ENCODE measurements at regions not wholly inside any gene's neighbourhood (a gene's known extent, or its start where the extent isn't known, plus 50 kb on each side); places are given as distances from the start of the nearest gene placed in this dataset.

DNA sequence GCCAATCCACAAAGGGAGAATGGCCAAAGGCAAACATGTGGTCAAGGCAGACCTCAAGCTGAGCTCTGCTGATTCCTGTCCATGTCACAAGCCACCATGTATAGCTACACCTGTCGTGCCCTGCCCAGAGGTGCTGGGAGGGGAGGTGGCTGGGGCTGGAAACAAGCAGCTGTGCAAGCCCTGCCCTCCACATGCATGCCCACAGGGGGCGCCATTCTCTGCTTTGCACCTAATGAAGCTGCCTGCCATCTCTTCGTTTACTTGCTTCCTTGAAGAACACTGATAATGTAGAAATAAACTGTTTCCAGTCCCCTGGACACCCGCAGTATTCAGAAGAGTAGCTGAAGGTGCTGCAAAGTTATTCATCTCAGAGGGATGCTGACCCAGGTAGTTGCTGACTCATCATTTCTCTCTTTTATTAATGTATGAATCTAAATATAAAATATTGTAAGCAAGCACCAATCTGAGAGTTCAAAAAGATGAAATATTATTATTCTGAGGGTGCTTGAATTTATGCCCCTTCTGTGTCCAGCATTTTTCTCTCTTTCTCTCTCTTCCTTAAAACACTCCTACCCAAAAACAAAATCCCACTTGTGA lies 278.6 kb downstream of the ADGRA3 start:
- peak; percentile 16 for DNase-seq (ENCODE audit: low read depth, low spot score)
- no peak overlapping the region for H3K4me3 ChIP-seq (ENCODE audit: low read length)

DNA sequence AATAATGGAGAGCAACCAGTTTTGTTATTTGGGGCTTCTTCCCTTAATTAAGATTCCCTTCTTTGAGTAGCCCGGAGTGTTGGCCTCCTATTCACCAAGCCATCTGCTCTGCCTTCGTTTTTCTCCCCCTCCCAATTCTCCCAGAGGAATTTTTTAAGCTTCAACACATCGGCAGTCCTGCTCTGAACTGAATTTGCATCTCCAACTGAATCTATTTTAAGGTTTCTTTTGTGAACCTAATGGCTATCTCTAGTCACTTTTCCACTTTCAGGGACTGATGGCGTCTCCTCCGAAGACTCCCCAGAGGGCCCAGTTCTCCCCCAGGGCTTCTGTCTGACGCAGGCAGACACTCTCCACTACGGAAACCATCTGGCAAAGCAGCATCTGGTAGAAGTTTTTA lies 280.2 kb downstream of the ADGRA3 start:
- DNase-seq (ENCODE audit: low read depth, low spot score), result no peak
- H3K4me3 ChIP-seq (ENCODE audit: low read length), result no peak overlapping the region

DNA sequence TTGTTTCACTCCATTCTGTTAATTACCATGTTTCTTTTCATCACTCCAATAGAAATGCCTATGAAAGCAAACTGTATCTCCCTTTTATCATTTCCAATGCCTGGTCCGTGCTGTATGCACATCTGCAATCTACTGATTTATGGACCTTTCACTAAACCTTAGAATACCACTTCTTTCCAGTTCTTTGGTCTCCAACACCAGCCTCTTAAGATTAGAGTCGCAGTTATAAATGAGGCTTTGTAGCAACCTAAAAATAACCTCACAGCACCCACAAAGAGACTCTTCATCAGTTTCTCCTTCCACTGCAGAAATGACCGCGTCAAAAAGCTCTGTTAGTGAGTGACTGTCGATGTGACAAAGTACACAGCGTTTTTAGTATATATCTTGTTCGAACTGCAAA lies 282.6 kb downstream of the ADGRA3 start:
- H3K4me3 ChIP-seq (ENCODE audit: low read length), result no peak overlapping the region
- no peak for DNase-seq (ENCODE audit: low read depth, low spot score)

- no peak for DNase-seq (ENCODE audit: low read depth, low spot score)
- no peak overlapping the region for H3K4me3 ChIP-seq (ENCODE audit: low read length)
Observed at GRCh38 chr4:22220965-22221364, 272.4 kb upstream of the KCNIP4 start.

DNA sequence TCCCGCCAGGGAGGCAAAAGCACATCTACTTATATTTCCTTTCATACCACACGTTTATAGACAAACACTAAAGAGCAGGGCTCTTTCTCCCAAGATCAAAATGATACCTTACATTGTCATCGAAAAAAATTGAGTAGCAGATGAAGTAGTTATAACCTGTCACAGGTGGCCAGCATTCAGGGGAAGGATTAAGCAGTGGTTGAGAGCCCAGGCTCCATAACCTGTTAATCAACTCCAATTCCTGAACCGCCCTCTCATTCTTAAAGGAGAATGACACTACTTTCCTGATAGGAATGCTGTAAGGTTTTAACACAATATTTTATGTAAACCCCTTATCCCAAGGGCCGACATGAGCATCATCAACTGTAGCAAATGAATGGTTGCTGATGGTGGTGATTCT lies 268.9 kb upstream of the KCNIP4 start:
- H3K4me3 ChIP-seq (ENCODE audit: low read length), result no peak overlapping the region
- no peak for DNase-seq (ENCODE audit: low read depth, low spot score)

- DNase-seq (ENCODE audit: low read depth, low spot score), result no peak
- H3K4me3 ChIP-seq (ENCODE audit: low read length), result no peak overlapping the region
Observed at GRCh38 chr4:22216278-22216677, 267.7 kb upstream of the KCNIP4 start.

DNA sequence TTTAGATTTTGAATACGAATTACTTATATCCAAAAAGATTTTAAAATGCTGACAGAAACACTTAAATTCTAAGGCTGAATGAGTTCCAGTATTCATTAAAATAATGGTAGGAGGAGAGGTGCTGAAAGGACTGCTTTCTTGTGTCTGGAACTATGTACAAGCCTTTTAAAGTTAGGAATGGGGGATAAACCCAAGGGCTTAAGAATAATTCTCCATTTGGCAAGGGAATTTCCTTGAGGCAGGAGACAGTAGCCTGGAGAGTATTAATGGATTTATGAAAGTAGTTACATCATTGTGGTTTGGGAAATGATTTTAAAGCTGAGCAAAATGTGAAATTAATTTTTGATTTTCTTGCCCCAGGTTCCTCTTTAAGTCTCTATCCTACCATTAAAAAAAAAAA lies 266.5 kb upstream of the KCNIP4 start:
- no peak for DNase-seq (ENCODE audit: low read depth, low spot score)
- H3K4me3 ChIP-seq (ENCODE audit: low read length), result no peak overlapping the region

- no peak overlapping the region for H3K4me3 ChIP-seq (ENCODE audit: low read length)
- no peak for DNase-seq (ENCODE audit: low read depth, low spot score)
Observed at GRCh38 chr4:22203711-22204011, 255.1 kb upstream of the KCNIP4 start.

DNA sequence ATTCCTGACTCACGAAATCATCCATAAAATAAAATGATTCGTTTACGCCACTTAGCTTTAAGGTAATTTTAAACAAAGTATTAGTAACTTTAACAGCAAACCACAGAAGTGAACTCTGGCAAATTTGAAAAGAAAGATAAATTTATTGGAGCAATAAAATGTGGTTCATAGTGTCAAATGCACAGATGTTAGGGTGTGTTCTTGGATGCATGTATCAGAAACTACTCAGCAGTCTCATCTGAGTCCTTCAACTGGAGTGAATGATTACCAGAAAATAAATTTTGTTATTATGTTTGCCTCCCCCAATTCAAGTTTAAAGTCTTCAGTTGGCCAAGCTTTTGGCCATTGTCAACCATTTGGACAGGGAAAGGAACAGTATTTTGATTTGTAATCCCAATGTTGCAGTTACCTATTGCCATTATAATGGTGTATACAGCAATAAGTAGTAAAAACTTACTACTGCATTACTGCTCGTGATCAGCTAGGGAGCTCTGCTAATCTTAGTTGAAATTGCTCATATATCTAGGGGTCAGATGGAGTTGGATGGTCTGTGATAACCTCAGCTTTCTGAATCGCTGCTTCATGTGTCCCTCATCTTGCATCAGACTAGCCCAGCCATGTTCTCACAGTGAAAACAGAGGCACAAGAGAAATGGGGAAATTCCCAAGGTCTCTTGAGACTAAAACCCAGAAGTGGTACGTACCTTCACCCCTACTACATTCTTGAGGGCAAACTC lies 254.6 kb upstream of the KCNIP4 start:
- no peak overlapping the region for H3K4me3 ChIP-seq (ENCODE audit: low read length)
- DNase-seq (ENCODE audit: low read depth, low spot score), result no peak

DNA sequence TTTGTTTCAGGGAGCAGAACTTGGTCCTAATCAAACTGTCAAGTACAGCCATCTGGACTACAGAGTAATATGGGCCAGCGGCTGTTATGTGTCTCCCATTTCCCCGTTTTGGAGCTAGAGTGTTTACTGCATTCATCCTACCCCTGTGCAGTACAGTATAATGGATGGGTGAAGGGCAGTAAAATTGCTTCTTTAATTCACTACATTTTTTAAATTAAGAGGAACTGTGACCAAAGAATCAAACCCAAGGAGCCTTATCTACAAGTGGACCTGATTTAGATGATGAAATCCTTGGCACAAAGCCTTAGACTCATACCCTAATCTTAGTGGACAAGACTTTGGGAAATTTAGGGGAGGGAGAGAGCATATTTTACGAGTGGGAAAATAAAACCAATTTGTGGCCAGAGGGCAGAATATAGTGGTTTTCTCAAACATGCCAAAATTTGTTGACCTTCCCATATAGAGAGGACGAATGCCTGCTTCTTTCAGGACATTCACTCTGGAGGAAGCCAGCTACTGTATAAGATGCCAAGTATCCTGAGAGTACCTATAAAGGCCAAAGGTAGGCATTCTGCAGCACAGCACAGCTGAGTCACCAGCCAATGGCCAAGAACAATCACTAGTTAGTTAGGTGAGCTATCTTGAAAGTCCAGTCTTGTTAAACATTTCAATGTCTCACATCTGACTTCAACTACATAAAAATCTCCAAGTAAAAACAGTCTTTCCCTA lies 253.8 kb upstream of the KCNIP4 start:
- H3K4me3 ChIP-seq (ENCODE audit: low read length), result no peak overlapping the region
- DNase-seq (ENCODE audit: low read depth, low spot score), result no peak

DNA sequence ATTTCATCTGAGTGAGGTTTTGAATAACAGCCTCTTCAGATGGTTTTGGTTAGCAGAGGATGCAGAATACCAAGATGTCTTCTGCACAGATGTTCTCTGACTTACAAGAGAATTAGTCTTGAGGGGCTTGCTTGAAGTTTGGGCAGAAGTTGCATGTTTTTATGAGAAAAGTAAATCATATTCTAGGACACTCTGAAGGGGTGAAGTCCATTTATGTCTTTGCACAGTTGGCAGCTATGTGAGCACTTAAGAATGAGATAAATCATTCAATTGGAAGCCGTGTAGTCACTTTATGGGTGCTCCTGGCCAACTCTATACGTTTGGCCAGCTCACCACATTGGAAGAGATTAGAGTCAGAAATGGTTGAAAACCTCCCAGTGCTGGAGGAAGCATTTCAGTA lies 252.7 kb upstream of the KCNIP4 start:
- H3K4me3 ChIP-seq (ENCODE audit: low read length), result no peak overlapping the region

GRCh38 chr4:22196551-22196950 lies 248.0 kb upstream of the KCNIP4 start:
- no peak for DNase-seq (ENCODE audit: low read depth, low spot score)
- no peak overlapping the region for H3K4me3 ChIP-seq (ENCODE audit: low read length)

More for the DNA sequence above, 252.7 kb upstream of the KCNIP4 start:
- peak; percentile 14 for DNase-seq (ENCODE audit: low read depth, low spot score)

- no peak for DNase-seq (ENCODE audit: low read depth, low spot score)
- no peak overlapping the region for H3K4me3 ChIP-seq (ENCODE audit: low read length)
Observed at GRCh38 chr4:22192084-22192511, 243.5 kb upstream of the KCNIP4 start.

DNA sequence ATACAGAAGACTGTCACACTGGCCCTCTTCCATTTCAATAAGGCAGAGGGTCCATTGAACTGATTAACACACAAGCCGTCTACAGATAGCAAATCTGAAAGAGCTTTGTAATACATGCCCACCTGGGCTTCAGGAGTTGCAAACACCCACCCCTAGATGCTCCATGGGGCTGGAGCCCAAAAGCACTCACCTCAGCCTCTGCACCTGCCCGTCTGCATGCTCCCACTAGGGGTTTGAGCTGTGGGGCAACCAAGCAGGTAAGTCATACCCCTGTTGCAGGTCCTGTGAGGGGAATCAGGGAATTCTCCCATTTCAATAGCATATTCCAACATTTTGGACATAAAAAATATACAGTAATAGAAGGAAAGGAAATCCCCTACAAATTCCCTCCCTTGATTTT lies 243.0 kb upstream of the KCNIP4 start:
- DNase-seq (ENCODE audit: low read depth, low spot score), result no peak
- no peak overlapping the region for H3K4me3 ChIP-seq (ENCODE audit: low read length)

GRCh38 chr4:22190855-22191254 lies 242.3 kb upstream of the KCNIP4 start:
- no peak overlapping the region for H3K4me3 ChIP-seq (ENCODE audit: low read length)
- no peak for DNase-seq (ENCODE audit: low read depth, low spot score)

- no peak for DNase-seq (ENCODE audit: low read depth, low spot score)
- H3K4me3 ChIP-seq (ENCODE audit: low read length), result no peak overlapping the region
Observed at GRCh38 chr4:22187203-22187820, 238.7 kb upstream of the KCNIP4 start.

DNA sequence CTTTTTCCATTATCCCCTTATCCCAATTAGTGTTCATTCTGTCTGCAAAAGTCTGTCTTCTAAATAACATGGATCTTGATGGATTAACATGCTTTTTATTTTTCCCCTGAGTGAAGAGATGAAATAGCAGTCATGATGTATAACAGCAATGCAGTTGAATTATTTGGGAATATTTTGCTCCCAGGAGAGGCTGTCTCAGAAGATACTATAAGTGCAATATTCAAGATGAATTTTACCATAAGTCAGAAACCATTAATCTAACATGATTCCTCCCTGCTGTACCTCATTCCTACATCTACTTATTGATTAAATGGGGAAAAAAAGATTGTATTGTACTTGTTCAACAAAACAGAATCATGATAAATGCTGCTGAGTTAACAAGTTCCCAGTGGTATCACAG lies 233.2 kb upstream of the KCNIP4 start:
- H3K4me3 ChIP-seq (ENCODE audit: low read length), result no peak overlapping the region
- no peak for DNase-seq (ENCODE audit: low read depth, low spot score)

- no peak for DNase-seq (ENCODE audit: low read depth, low spot score)
- no peak overlapping the region for H3K4me3 ChIP-seq (ENCODE audit: low read length)
Observed at GRCh38 chr4:22179124-22179874, 230.7 kb upstream of the KCNIP4 start.

GRCh38 chr4:22174640-22175039 lies 226.1 kb upstream of the KCNIP4 start:
- no peak overlapping the region for H3K4me3 ChIP-seq (ENCODE audit: low read length)
- DNase-seq (ENCODE audit: low read depth, low spot score), result no peak

DNA sequence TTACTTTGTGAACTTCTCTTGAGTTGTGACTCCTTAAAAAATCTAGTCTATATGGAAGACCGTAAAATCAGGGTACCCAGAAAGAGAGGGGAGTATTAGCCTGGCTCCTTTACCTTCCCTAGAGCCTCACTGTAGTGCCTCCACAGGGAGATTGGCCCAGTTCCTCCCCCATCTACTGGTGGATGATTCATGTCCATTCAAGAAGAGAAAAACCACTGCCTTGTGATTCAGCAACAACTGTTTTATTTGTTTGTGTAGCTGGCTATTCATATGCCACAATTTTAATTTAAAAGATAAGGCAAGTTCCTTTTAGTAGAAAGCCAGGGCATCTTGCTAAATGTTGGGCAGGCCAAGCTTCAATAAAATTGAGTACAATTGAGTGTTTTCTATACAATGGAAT lies 221.8 kb upstream of the KCNIP4 start:
- DNase-seq (ENCODE audit: low read depth, low spot score), result no peak
- H3K4me3 ChIP-seq (ENCODE audit: low read length), result no peak overlapping the region
